IPS-18a (cell line): ENCODE measurements at regions not wholly inside any gene's neighbourhood (a gene's known extent, or its start where the extent isn't known, plus 50 kb on each side); places are given as distances from the start of the nearest gene placed in this dataset.

ENCODE experiments used
- H3K27ac ChIP-seq: one replicate; pipeline ENCODE4 v1.5.1; 2013; ENCODE audit warnings: low read length
- H3K27me3 ChIP-seq: one replicate; pipeline ENCODE4 v1.6.1; 2013; ENCODE audit warnings: mild to moderate bottlenecking, low read length; ENCODE audit not compliant: control insufficient read depth, insufficient read depth
- H3K36me3 ChIP-seq: one replicate; pipeline ENCODE4 v1.6.1; 2013; ENCODE audit warnings: low read depth, low read length; ENCODE audit not compliant: control insufficient read depth
- H3K4me1 ChIP-seq: one replicate; pipeline ENCODE4 v1.6.1; 2013; ENCODE audit warnings: low read depth, low read length; ENCODE audit not compliant: control insufficient read depth
- H3K4me3 ChIP-seq: one replicate; pipeline ENCODE4 v1.5.1; 2013; ENCODE audit warnings: low read length
- H3K9ac ChIP-seq: one replicate; pipeline ENCODE4 v1.6.1; 2013; ENCODE audit warnings: mild to moderate bottlenecking, low read length, moderate library complexity
- H3K9me3 ChIP-seq: one replicate; pipeline ENCODE4 v1.6.1; 2013; ENCODE audit warnings: low read depth, low read length; ENCODE audit not compliant: control insufficient read depth

GRCh38 chr1:204756349-204756748 is 70.8 kb upstream of the LRRN2 start:
- Histone ChIP-seq H3K36me3 (no peaks in the 10 kb centered on the region), H3K9ac (no peak overlapping the region), H3K4me1 (peaks cover 5% of the 10 kb centered on the region), H3K27me3 (no peaks in the 10 kb centered on the region), H3K4me3 (no peak overlapping the region), H3K9me3 (no peaks in the 10 kb centered on the region), H3K27ac (no peak overlapping the region)

- H3K9me3 ChIP-seq: no peaks in the 10 kb centered on the region
- H3K4me3 ChIP-seq: no peak overlapping the region
- no peak overlapping the region for H3K27ac ChIP-seq
- H3K27me3 ChIP-seq: no peaks in the 10 kb centered on the region
- H3K9ac ChIP-seq: no peak overlapping the region
- H3K36me3 ChIP-seq: no peaks in the 10 kb centered on the region
- peaks cover under 1% of the 10 kb centered on the region for H3K4me1 ChIP-seq
Observed at GRCh38 chr1:204756811-204757210, 71.3 kb upstream of the LRRN2 start.

- Histone ChIP-seq H3K4me3 (no peak overlapping the region), H3K4me1 (no peaks in the 10 kb centered on the region), H3K9me3 (no peaks in the 10 kb centered on the region), H3K9ac (no peak overlapping the region), H3K36me3 (no peaks in the 10 kb centered on the region), H3K27ac (no peak overlapping the region), H3K27me3 (no peaks in the 10 kb centered on the region)
Observed at GRCh38 chr1:204758601-204759000, 73.1 kb upstream of the LRRN2 start.

GRCh38 chr1:204760350-204760749 is 74.8 kb upstream of the LRRN2 start:
- H3K36me3 ChIP-seq: no peaks in the 10 kb centered on the region
- no peaks in the 10 kb centered on the region for H3K27me3 ChIP-seq
- H3K4me1 ChIP-seq: no peaks in the 10 kb centered on the region
- H3K4me3 ChIP-seq: no peak overlapping the region
- H3K27ac ChIP-seq: no peak overlapping the region
- H3K9me3 ChIP-seq: no peaks in the 10 kb centered on the region
- no peak overlapping the region for H3K9ac ChIP-seq

- no peaks in the 10 kb centered on the region for H3K27me3 ChIP-seq
- no peaks in the 10 kb centered on the region for H3K9me3 ChIP-seq
- H3K4me1 ChIP-seq: no peaks in the 10 kb centered on the region
- no peak overlapping the region for H3K27ac ChIP-seq
- no peak overlapping the region for H3K9ac ChIP-seq
- no peak overlapping the region for H3K4me3 ChIP-seq
- no peaks in the 10 kb centered on the region for H3K36me3 ChIP-seq
Observed at GRCh38 chr1:204760757-204761156, 75.2 kb upstream of the LRRN2 start.

GRCh38 chr1:204763773-204764427 is 78.4 kb upstream of the LRRN2 start:
- no peak overlapping the region for H3K27ac ChIP-seq
- no peaks in the 10 kb centered on the region for H3K4me1 ChIP-seq
- no peaks in the 10 kb centered on the region for H3K27me3 ChIP-seq
- no peaks in the 10 kb centered on the region for H3K9me3 ChIP-seq
- no peaks in the 10 kb centered on the region for H3K36me3 ChIP-seq
- H3K9ac ChIP-seq: no peak overlapping the region
- no peak overlapping the region for H3K4me3 ChIP-seq

GRCh38 chr1:204769997-204770396 is 84.5 kb upstream of the LRRN2 start:
- Histone ChIP-seq H3K9me3 (no peaks in the 10 kb centered on the region), H3K27me3 (no peaks in the 10 kb centered on the region), H3K9ac (no peak overlapping the region), H3K4me3 (no peak overlapping the region), H3K27ac (no peak overlapping the region), H3K4me1 (no peaks in the 10 kb centered on the region), H3K36me3 (no peaks in the 10 kb centered on the region)

- Histone ChIP-seq H3K9me3 (no peaks in the 10 kb centered on the region), H3K27ac (no peak overlapping the region), H3K36me3 (no peaks in the 10 kb centered on the region), H3K4me3 (no peak overlapping the region), H3K27me3 (no peaks in the 10 kb centered on the region), H3K4me1 (no peaks in the 10 kb centered on the region), H3K9ac (no peak overlapping the region)
Observed at GRCh38 chr1:204771358-204771757, 85.8 kb upstream of the LRRN2 start.

- Histone ChIP-seq H3K27me3 (no peaks in the 10 kb centered on the region), H3K9me3 (no peaks in the 10 kb centered on the region), H3K4me3 (no peak overlapping the region), H3K27ac (no peak overlapping the region), H3K4me1 (no peaks in the 10 kb centered on the region), H3K36me3 (no peaks in the 10 kb centered on the region), H3K9ac (no peak overlapping the region)
Observed at GRCh38 chr1:204773246-204773645, 87.7 kb upstream of the LRRN2 start.

GRCh38 chr1:204775546-204775945 is 90.0 kb upstream of the LRRN2 start:
- Histone ChIP-seq H3K36me3 (no peaks in the 10 kb centered on the region), H3K27me3 (no peaks in the 10 kb centered on the region), H3K9me3 (no peaks in the 10 kb centered on the region), H3K4me3 (no peak overlapping the region), H3K9ac (no peak overlapping the region), H3K27ac (no peak overlapping the region), H3K4me1 (no peaks in the 10 kb centered on the region)

- Histone ChIP-seq H3K9ac (no peak overlapping the region), H3K4me1 (no peaks in the 10 kb centered on the region), H3K27me3 (no peaks in the 10 kb centered on the region), H3K4me3 (no peak overlapping the region), H3K9me3 (no peaks in the 10 kb centered on the region), H3K27ac (no peak overlapping the region), H3K36me3 (no peaks in the 10 kb centered on the region)
Observed at GRCh38 chr1:204777591-204777990, 92.1 kb upstream of the LRRN2 start.

GRCh38 chr1:204780630-204781029 is 90.0 kb upstream of the NFASC start:
- H3K4me1 ChIP-seq: no peaks in the 10 kb centered on the region
- H3K9me3 ChIP-seq: no peaks in the 10 kb centered on the region
- no peaks in the 10 kb centered on the region for H3K36me3 ChIP-seq
- H3K9ac ChIP-seq: no peak overlapping the region
- no peak overlapping the region for H3K27ac ChIP-seq
- H3K4me3 ChIP-seq: no peak overlapping the region
- no peaks in the 10 kb centered on the region for H3K27me3 ChIP-seq
